Astrocyte of the hippocampus (primary cell): ENCODE measurements at regions not wholly inside any gene's neighbourhood (a gene's known extent, or its start where the extent isn't known, plus 50 kb on each side); places are given as distances from the start of the nearest gene placed in this dataset.
"Not testable (repeated sequence)": the region's sequence is repeated elsewhere in the genome, so short reads cannot be mapped to it uniquely, and the experiment has no call there.

Experiments
- DNase-seq: peaks from one replicate; pipeline ENCODE4 v3.0.0; 2011; ENCODE audit warnings: low read depth, low spot score

DNA sequence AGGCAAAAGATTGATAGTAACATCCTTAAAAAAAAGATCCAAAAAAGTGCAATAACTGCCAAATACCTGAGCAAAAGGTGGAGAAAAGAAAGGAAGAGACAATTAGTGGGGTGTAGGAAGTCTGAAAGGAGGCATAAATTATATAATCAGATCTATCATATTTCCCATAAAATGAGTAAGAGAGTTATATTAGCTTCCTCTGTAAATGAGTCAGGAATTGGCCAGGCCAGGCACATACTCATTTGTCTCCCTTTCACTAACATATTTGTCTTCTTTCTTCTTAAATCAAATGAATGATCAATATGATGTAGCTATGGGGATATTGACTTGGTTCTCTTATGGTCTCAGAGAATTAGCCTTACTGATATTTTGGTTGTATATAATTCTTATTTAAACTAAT lies 292.3 kb upstream of the CADM2 start:
- no peak for DNase-seq

DNA sequence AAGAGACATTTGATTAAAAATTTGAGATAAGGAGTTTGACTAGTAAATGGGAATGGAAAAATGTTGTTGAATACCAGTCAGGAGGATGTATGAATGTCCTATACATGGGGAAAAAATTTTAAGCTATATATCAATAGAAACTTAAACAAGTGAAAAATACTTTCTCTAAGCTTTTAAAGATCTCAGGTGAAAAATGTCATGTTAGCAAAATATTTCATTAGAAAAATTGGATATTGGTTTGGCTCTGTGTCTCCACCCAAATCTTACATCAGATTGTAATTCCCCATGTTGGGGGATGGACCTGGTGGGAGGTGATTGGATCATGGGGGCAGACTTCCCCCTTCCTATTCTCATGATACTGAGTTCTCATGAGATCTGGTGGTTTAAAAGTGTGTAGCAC lies 279.6 kb upstream of the CADM2 start:
- no peak for DNase-seq

DNA sequence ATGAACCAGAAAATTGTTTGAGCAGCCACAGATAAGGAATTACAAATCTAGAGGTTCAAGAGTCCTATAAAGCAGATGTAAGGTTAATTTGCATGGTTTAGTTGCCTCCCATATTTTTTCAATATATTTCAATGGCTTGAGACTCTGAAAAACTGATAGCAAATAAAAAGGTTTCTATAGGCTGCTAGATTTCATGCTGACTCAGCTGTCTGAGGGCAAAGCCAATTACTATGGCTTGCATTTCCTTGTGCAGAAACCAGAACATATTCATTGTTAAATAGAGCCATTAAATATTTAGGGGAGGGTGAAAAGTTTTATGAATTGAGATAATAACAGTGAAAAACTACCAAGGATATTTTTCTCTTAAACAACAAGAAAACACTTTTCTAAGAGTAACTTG lies 278.1 kb upstream of the CADM2 start:
- DNase-seq, result no peak

GRCh38 chr3:84683493-84683892 lies 275.3 kb upstream of the CADM2 start:
- no peak for DNase-seq

DNA sequence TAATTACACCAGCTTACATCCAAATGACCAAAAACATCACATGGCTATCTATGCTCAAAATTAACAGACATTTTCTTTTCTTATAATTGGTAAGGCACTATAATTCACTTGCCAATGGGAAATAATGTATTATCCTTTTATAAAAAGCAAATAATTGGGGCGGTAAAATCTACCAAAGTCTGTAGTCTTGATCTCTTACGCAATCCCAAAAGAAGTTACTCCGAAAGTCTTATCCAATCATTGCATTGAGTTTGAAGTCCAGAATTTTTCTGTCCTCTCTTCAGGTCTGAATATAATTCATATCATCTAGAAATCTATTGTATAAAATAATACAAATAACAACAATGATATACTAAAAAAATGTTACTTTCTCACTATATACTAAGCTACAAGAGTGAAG lies 273.3 kb upstream of the CADM2 start:
- no peak for DNase-seq

GRCh38 chr3:84692261-84692660 lies 266.5 kb upstream of the CADM2 start:
- no peak for DNase-seq

GRCh38 chr3:84710288-84710687 lies 248.5 kb upstream of the CADM2 start:
- DNase-seq, result not testable (repeated sequence)

DNA sequence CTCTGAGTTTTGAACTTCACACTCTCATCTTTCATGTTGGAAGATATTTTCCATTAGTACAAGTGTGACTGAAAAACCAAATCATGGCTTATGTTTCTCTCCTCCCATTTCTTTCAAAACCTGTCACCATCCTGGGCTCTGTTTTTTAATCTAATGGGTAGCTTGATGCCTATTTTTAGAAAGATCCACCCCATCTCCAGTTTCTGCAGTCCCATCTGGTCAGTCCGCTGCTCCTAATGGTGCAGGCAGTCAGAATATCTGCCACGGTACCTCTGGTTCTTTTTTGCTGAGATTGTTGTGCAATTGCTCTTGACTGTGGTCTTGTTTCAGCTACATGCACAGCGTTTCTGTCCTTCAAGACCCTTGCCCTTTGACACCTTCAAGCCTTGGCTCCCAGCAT lies 240.9 kb upstream of the CADM2 start:
- no peak for DNase-seq

DNA sequence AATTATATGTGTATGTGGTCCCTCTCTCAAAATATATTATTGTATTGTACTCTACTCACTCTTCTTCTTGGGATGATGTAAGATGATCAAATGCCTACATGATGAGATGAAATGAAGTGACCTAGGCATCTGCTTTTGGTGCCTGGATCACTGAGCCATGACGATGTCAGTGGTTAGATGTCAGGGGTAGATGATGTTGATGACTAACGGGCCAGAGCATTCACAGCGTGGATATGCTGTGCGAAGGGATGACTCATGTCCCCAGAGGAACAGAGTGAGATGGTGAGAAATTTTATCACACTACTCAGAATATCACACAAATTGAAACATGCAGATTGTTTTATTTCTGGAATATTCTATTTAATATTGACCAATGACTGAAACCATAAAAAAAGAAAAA lies 233.9 kb upstream of the CADM2 start:
- peak; percentile 88 for DNase-seq

GRCh38 chr3:84727616-84728015 lies 231.2 kb upstream of the CADM2 start:
- DNase-seq, result no peak

DNA sequence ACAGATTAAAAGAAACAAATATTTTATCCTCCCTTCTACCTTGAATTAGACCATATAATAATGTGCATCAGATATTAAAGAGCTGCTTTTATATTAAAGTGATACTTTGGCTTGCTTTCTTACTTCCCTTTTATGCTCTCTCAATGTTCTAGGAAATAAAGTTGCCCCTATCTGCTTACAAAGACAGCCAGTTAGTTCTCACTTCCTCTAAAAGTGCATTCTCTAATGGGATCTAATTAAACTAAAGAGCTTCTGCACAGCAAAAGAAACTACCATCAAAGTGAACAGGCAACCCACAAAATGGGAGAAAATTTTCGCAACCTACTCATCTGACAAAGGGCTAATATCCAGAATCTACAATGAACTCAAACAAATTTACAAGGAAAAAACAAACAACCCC lies 224.1 kb upstream of the CADM2 start:
- DNase-seq, result not testable (repeated sequence)

GRCh38 chr3:84738086-84738485 lies 220.7 kb upstream of the CADM2 start:
- no peak for DNase-seq

GRCh38 chr3:84742915-84743425 lies 215.8 kb upstream of the CADM2 start:
- DNase-seq, result no peak

DNA sequence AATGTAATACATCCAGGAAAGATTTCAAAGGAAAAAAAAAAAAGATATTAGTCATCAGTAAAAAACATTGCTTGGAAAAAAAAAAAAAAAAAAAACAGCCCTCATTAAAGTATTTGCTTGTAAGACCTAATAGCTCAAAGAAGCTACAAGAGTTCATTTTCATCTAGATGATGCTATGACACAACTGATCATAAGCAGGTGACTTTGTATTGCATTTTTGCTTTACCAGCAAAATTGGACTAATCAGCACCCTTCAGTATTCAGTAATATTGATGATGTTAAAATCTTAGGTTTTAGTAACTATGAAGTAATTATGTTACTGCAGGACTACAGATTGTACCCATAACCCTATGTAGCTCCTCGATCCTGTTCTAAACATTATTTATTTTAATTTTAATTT lies 214.7 kb upstream of the CADM2 start:
- no peak for DNase-seq

- no peak for DNase-seq
Observed at GRCh38 chr3:84755860-84756259, 202.9 kb upstream of the CADM2 start.

DNA sequence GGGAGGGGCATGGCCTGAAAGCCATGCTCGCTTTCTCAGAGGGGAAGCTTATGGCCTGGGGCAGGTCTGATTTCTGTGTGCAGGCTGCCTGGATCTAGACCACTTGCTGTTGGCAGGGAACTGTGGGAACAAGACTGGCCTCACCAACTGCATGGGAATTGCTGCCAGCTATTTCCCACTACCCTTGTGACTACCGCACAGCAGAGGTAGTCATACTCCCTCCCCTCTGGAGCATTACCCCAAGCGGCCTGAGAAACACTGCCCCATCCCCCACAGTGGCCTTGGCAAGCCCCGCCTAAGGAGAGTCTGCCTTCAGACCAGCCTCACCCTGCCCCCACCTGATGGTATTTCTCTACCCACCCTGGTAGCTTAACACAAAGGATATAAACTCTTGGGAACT lies 199.4 kb upstream of the CADM2 start:
- no peak for DNase-seq

- no peak for DNase-seq
Observed at GRCh38 chr3:84772841-84773240, 185.9 kb upstream of the CADM2 start.

GRCh38 chr3:84783281-84783680 lies 175.5 kb upstream of the CADM2 start:
- DNase-seq, result no peak

- DNase-seq, result no peak
Observed at GRCh38 chr3:84789961-84790360, 168.8 kb upstream of the CADM2 start.

DNA sequence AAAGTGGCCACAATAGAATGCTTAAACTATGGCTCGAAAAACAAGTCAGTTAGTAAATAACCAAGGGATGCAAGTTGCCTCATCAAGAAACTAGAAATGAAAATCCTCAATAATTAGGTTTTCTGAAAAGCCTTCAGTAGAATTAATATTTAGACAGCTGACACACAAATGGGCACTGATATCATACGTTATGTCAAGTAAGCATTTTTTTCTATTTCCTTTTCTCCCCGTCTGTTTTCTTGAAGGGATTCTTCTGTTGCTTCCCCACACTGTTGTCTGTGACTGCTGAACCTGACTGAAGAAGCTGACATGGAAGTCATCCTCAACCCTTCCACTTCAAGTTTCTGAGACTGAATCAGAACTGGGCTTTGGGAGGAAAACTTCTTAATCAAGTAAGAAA lies 151.8 kb upstream of the CADM2 start:
- no peak for DNase-seq

- DNase-seq, result no peak
Observed at GRCh38 chr3:84820126-84820525, 138.7 kb upstream of the CADM2 start.

DNA sequence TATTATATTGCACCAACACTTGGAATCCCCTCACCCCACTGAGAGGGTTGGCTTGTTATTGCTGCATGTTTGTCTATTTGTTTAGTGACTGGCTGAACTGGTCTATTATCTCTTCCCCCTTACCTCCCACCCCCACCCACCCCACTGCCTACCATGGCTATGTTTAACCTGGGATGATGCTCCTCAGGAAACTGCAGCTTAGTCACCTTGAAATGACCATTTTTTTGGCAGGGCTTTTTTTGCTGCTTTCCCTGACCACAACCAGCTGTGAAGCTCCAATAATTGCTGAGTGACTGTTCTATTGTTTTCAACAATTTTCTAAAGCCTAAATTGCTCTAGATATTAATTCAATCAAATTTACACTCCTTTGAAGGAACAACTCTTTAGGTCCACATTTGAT lies 137.9 kb upstream of the CADM2 start:
- DNase-seq, result no peak

- no peak for DNase-seq
Observed at GRCh38 chr3:84825817-84826216, 133.0 kb upstream of the CADM2 start.

GRCh38 chr3:84830476-84830875 lies 128.3 kb upstream of the CADM2 start:
- DNase-seq, result no peak

GRCh38 chr3:84835366-84835765 lies 123.4 kb upstream of the CADM2 start:
- DNase-seq, result peak; percentile 4
